HepG2 (cell line): ENCODE measurements at regions not wholly inside any gene's neighbourhood (a gene's known extent, or its start where the extent isn't known, plus 50 kb on each side); places are given as distances from the start of the nearest gene placed in this dataset.

ENCODE experiments used
- ATAC-seq: fragments of 200-7000 bp; cut with Tn5 transposase; 3 replicates; pipeline ENCODE4 v1.9.1; 2020; ENCODE audit warnings: mild to moderate bottlenecking, moderate library complexity
- BruUV-seq: library from RNA; stranded (reverse); fragments of 400-500 nt; replicated peaks from 2 replicates; lab custom pipeline; 2021; lab: Mats Ljungman, UMichigan
- CTCF ChIA-PET: fragments of 300-600 bp; formaldehyde crosslinking; extraction: SDS; loops from one replicate; lab custom pipeline; 2021; ENCODE audit warnings: low total read pairs, inconsistent platforms, low intra/inter-chr PET ratio; lab: Yijun Ruan, JAX
- POLR2A ChIA-PET: fragments of 350-600 bp; sonication (Branson Sonifier 250); formaldehyde crosslinking; loops from one replicate; lab custom pipeline; 2020; ENCODE audit warnings: antibody characterized with exemption, inconsistent platforms; lab: Yijun Ruan, JAX
- DNase-seq: peaks from one replicate; pipeline ENCODE4 v3.0.0-alpha.2; 2015; ENCODE audit warnings: low spot score
- FAIRE-seq: peaks from 3 replicates; lab custom pipeline; 2011; peaks lifted over from hg19 to GRCh38; lab: Jason Lieb, UNC
- H2AFZ ChIP-seq: one replicate; pipeline ENCODE4 v1.6.1; 2011; ENCODE audit warnings: low read length, inconsistent platforms
- H3K27ac ChIP-seq: fragments of 300-600 bp; 3 replicates; pipeline ENCODE4 v1.8.0; 2011; ENCODE audit warnings: mixed run types, mild to moderate bottlenecking, mixed read lengths, low read length, inconsistent platforms; ENCODE audit not compliant: insufficient read depth; ENCODE audit errors: extremely low read length
- H3K27me3 ChIP-seq, 2 experiments: fragments of 200-600 bp in 1 of 2; 2 replicates in 1 of 2; 3 replicates in 1 of 2; pipeline versions ENCODE4 v1.6.0 to v1.8.0; 2011; ENCODE audit warnings: low read length in 2 of 2, mild to moderate bottlenecking in 2 of 2, moderate library complexity in 2 of 2, inconsistent platforms in 1 of 2; ENCODE audit not compliant: insufficient read depth in 2 of 2, control insufficient read depth in 1 of 2
- H3K36me3 ChIP-seq, 2 experiments: fragments of 200-600 bp in 1 of 2; replicated peaks in 1 of 2; 2 replicates in 1 of 2; 3 replicates in 1 of 2; pipeline versions ENCODE4 v1.5.1 to v1.8.0; 2011; ENCODE audit warnings: low read length in 2 of 2, inconsistent platforms in 1 of 2; ENCODE audit not compliant: insufficient read depth in 2 of 2, control insufficient read depth in 1 of 2
- H3K4me1 ChIP-seq: 2 replicates; pipeline ENCODE4 v1.5.1; 2012; ENCODE audit warnings: low read length, inconsistent platforms; ENCODE audit not compliant: insufficient read depth
- H3K4me2 ChIP-seq: 2 replicates; pipeline ENCODE4 v1.6.0; 2011; ENCODE audit warnings: low read depth, low read length, inconsistent platforms
- H3K4me3 ChIP-seq, 3 experiments: fragments of 200-600 bp in 1 of 3; sonication (generic), shearing (Covaris generic) in 1 of 3; replicated peaks in 1 of 3; 2 replicates each; pipeline ENCODE4 v1.5.1; 2011 to 2016; ENCODE audit warnings: low read length in 3 of 3, inconsistent platforms in 2 of 3, low read depth in 2 of 3, mild to moderate bottlenecking in 2 of 3, control low read depth in 1 of 3, mixed read lengths in 1 of 3; ENCODE audit not compliant: insufficient read depth in 1 of 3
- H3K79me2 ChIP-seq: one replicate; pipeline ENCODE4 v1.6.1; 2011; ENCODE audit warnings: low read length, inconsistent platforms; ENCODE audit not compliant: insufficient read depth
- H3K9ac ChIP-seq: 2 replicates; pipeline ENCODE4 v1.6.0; 2011; ENCODE audit warnings: mild to moderate bottlenecking, low read depth, low read length, inconsistent platforms; ENCODE audit not compliant: insufficient read depth
- H3K9me3 ChIP-seq: 2 replicates; pipeline ENCODE4 v1.5.1; 2012; ENCODE audit warnings: mild to moderate bottlenecking, low read length
- H4K20me1 ChIP-seq: 2 replicates; pipeline ENCODE4 v1.6.0; 2011; ENCODE audit warnings: inconsistent platforms, mild to moderate bottlenecking, low read length, moderate library complexity; ENCODE audit not compliant: insufficient read depth
- CAMTA2 ChIP-seq: sonication (generic); formaldehyde crosslinking; IDR thresholded peaks from 2 replicates; pipeline ENCODE4 v1.4.0; 2020; ENCODE audit warnings: mild to moderate bottlenecking, missing genetic modification reagents, borderline replicate concordance
- HNF1A ChIP-seq, 2 experiments: sonication (generic) in 1 of 2; formaldehyde crosslinking in 1 of 2; IDR thresholded peaks; 2 replicates each; pipeline versions ENCODE4 v1.4.0 to v1.6.1; 2016 to 2020; ENCODE audit warnings: borderline replicate concordance in 1 of 2, low read depth in 1 of 2, mild to moderate bottlenecking in 1 of 2, missing genetic modification reagents in 1 of 2
- HNRNPL ChIP-seq: fragments of 200-400 bp; formaldehyde crosslinking; IDR thresholded peaks from 2 replicates; pipeline ENCODE4 v1.6.1; 2017; ENCODE audit warnings: mild to moderate bottlenecking, low read depth, low read length
- MXD1 ChIP-seq: sonication (generic); formaldehyde crosslinking; IDR thresholded peaks from 2 replicates; pipeline ENCODE4 v1.4.0; 2020; ENCODE audit warnings: mild to moderate bottlenecking, missing genetic modification reagents
- NCOA1 ChIP-seq: sonication (generic); formaldehyde crosslinking; IDR thresholded peaks from 2 replicates; pipeline ENCODE4 v1.9.0; 2021; ENCODE audit warnings: missing genetic modification reagents
- SRSF9 ChIP-seq: fragments of 200-400 bp; formaldehyde crosslinking; IDR thresholded peaks from 2 replicates; pipeline ENCODE4 v1.6.1; 2018; ENCODE audit warnings: borderline replicate concordance, mild to moderate bottlenecking, low read depth, low read length; ENCODE audit not compliant: insufficient read depth, poor library complexity, severe bottlenecking
- TAF15 ChIP-seq: fragments of 200-400 bp; formaldehyde crosslinking; IDR thresholded peaks from one replicate; pipeline ENCODE4 v1.6.1; 2018; ENCODE audit warnings: mild to moderate bottlenecking, low read depth, low read length; ENCODE audit not compliant: poor library complexity, severe bottlenecking
- ZNF543 ChIP-seq: sonication (generic); formaldehyde crosslinking; IDR thresholded peaks from 2 replicates; pipeline ENCODE4 v1.4.0; 2020; ENCODE audit warnings: mild to moderate bottlenecking, missing genetic modification reagents
- WGBS: methylation state at CpG from one replicate; pipeline ENCODE4 v1.1.6; 2017; ENCODE audit warnings: low lambda C conversion rate; 5-methylcytosine and 5-hydroxymethylcytosine counted together
- in situ Hi-C: cut with HindIII; loops from 2 replicates; pipeline ENCODE4 v1.10.0; 2017; ENCODE audit warnings: low pct_unique_long_range_greater_than_20kb; ENCODE audit not compliant: extremely low pct_ligation_motif_present
- intact Hi-C: fragments of 100-400 bp; cut with micrococcal nuclease; formaldehyde crosslinking; loops from one replicate; pipeline ENCODE4 v1.10.0; 2022; ENCODE audit not compliant: unreplicated experiment
- TF ChIP-seq, protein P1 (sequence below): sonication (generic); formaldehyde crosslinking; IDR thresholded peaks from 2 replicates; pipeline ENCODE4 v1.5.0; 2020; ENCODE audit warnings: mild to moderate bottlenecking, missing genetic modification reagents, borderline replicate concordance
- TF ChIP-seq, protein P2 (sequence below): sonication (generic); formaldehyde crosslinking; IDR thresholded peaks from 2 replicates; pipeline ENCODE4 v1.4.0; 2020; ENCODE audit warnings: mild to moderate bottlenecking, missing genetic modification reagents

DNA sequence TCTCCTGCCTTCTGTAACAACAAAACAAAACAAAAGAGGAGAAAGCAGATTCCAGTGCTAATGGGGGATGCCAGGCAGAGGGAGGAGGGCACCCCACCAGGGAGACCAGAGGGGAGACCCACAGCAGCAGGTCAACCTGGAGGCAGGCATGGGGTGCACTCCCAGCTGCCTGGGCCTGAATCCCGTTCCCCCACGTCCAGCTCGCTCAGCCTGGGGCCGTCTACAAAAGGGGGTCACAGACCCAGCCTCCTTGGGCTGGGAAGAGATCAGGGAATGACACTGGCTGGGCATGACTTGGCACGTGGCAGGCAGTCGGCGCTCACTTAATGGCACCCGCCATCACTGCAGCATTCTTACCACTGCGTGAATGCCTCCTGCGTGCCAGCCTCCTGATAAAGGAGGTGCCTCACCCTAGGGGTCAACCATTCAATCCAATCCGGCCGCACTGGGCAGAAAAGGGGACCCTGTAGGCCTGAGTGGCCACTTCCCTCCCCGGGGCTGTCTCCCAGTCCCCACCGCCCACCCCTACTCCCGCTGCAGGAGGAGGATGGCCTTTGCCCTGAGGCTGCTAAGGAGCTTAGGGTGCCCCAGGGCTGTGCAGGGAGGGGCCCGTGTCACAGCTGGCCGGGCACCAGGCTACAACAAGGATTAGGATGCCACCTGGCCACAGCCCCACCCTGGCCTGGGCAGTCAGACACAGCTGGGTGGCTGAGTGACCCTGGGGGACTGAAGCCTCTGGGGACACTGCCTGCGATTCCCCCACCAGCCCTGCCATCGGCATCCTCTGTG, 87.5 kb downstream of the NCOR2 start:
- Histone ChIP-seq H3K4me1 (peaks cover 33% of the 10 kb centered on the region), H3K9ac (peak overlapping the region; percentile 7; the same call in 1 of the 2 replicates), H2AFZ (no peak overlapping the region), H3K36me3 (peaks cover 17 to 38% of the 10 kb centered on the region in 2 experiments), H4K20me1 (0 out of 2 replicates have a peak, but pooled peaks cover 4% of the 10 kb centered on the region), H3K4me2 (peak overlapping the region; percentile 53), H3K9me3 (no peaks in the 10 kb centered on the region), H3K27ac (peak overlapping the region; percentile 60), H3K79me2 (no peaks in the 10 kb centered on the region), H3K27me3 (no peaks in the 10 kb centered on the region), H3K4me3 (peak overlapping the region in 1 of 3 experiments; percentile 32; a peak in 1 of 6 replicates)
- FAIRE-seq: no peak
- in situ Hi-C loops: no loop called here
- ChIA-PET CTCF (no interaction called here), POLR2A (no interaction called here)
- DNase-seq: no peak
- TF ChIP-seq ZNF543 (0 out of 2 replicates have a peak, but pooled peaks have one; percentile 46), HNF1A (IDR thresholded peaks at IDR 0.05; ENCODE audit: low read depth) (no peak), HNF1A (CRISPR knock-in tag; IDR thresholded peaks at IDR 0.05; ENCODE audit: borderline replicate concordance) (0 out of 2 replicates have a peak, but pooled peaks have one; percentile 18), MXD1 (0 out of 2 replicates have a peak, but pooled peaks have one; percentile 37), HNRNPL (peak; percentile 88), TAF15 (peak; percentile 7), NCOA1 (CRISPR knock-in tag) (no peak), SRSF9 (no peak), CAMTA2 (CRISPR knock-in tag) (0 out of 2 replicates have a peak, but pooled peaks have one; percentile 50)
- TF ChIP-seq, protein P1, sequence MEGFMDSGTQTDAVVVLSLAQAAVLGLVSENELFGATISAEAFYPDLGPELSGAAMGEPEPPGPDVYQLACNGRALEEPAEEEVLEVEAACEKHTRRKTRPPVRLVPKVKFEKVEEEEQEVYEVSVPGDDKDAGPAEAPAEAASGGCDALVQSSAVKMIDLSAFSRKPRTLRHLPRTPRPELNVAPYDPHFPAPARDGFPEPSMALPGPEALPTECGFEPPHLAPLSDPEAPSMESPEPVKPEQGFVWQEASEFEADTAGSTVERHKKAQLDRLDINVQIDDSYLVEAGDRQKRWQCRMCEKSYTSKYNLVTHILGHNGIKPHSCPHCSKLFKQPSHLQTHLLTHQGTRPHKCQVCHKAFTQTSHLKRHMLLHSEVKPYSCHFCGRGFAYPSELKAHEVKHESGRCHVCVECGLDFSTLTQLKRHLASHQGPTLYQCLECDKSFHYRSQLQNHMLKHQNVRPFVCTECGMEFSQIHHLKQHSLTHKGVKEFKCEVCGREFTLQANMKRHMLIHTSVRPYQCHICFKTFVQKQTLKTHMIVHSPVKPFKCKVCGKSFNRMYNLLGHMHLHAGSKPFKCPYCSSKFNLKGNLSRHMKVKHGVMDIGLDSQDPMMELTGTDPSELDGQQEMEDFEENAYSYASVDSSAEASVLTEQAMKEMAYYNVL (CRISPR knock-in tag): 0 out of 2 replicates have a peak, but pooled peaks have one; percentile 45
- TF ChIP-seq, protein P2, sequence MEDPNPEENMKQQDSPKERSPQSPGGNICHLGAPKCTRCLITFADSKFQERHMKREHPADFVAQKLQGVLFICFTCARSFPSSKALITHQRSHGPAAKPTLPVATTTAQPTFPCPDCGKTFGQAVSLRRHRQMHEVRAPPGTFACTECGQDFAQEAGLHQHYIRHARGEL (CRISPR knock-in tag): 0 out of 2 replicates have a peak, but pooled peaks have one; percentile 27
- no CpG with 5 or more reads among the region's 19 CpGs for WGBS
- intact Hi-C loops: loop anchor here (5.0 kb wide), 1 partner anchor 37 kb away; no protein-coding TSS in a partner anchor
- no TSS peak for BruUV-seq
- ATAC-seq: no peak; the same call in 2 of the 3 replicates
